K562 (cell line): ENCODE measurements at regions not wholly inside any gene's neighbourhood (a gene's known extent, or its start where the extent isn't known, plus 50 kb on each side); places are given as distances from the start of the nearest gene placed in this dataset.

ENCODE experiments used
- ATAC-seq: fragments of 200-7000 bp; cut with Tn5 transposase; 3 replicates; pipeline ENCODE4 v1.9.1; 2020; ENCODE audit warnings: moderate library complexity
- BruUV-seq: library from RNA; stranded (reverse); fragments of 400-500 nt; replicated peaks from 2 replicates; lab custom pipeline; 2021; lab: Mats Ljungman, UMichigan
- CTCF ChIA-PET: fragments of 300-600 bp; formaldehyde crosslinking; extraction: SDS; loops from one replicate; lab custom pipeline; 2021; ENCODE audit warnings: low intra/inter-chr PET ratio; lab: Yijun Ruan, JAX
- POLR2A ChIA-PET: fragments of 300-600, 350-650 bp; sonication (Branson Sonifier 250); formaldehyde crosslinking; extraction: SDS; loops from one replicate; lab custom pipeline; 2021; ENCODE audit warnings: antibody characterized with exemption, inconsistent platforms; lab: Yijun Ruan, JAX
- DNase-seq, 4 experiments: peaks; one replicate each; pipeline versions ENCODE4 v3.0.0 to v3.0.0-alpha.2; 2011 to 2018; ENCODE audit warnings: low spot score in 3 of 4, mixed read lengths in 3 of 4; ENCODE audit errors: extremely low read depth in 1 of 4
- FAIRE-seq: peaks from 2 replicates; lab custom pipeline; 2011; peaks lifted over from hg19 to GRCh38; lab: Jason Lieb, UNC
- H2AFZ ChIP-seq: 2 replicates; pipeline ENCODE4 v1.6.0; 2011; ENCODE audit warnings: low read depth, low read length, control low read depth, inconsistent platforms
- H3K27ac ChIP-seq: fragments of 200-600 bp; 3 replicates; pipeline ENCODE4 v1.8.0; 2011; ENCODE audit warnings: low read depth, mild to moderate bottlenecking, control low read depth, inconsistent platforms, low read length, moderate library complexity, mixed read lengths; ENCODE audit errors: extremely low read depth
- H3K27me3 ChIP-seq, 2 experiments: fragments of 300-600 bp in 1 of 2; 2 replicates in 1 of 2; 3 replicates in 1 of 2; pipeline versions ENCODE4 v1.6.0 to v1.8.0; 2011; ENCODE audit warnings: inconsistent platforms in 2 of 2, low read length in 2 of 2, mild to moderate bottlenecking in 1 of 2, mixed read lengths in 1 of 2, moderate library complexity in 1 of 2; ENCODE audit not compliant: control insufficient read depth in 2 of 2, insufficient read depth in 2 of 2
- H3K36me3 ChIP-seq: fragments of 300-600 bp; 3 replicates; pipeline ENCODE4 v1.8.0; 2011; ENCODE audit warnings: mild to moderate bottlenecking, low read length, inconsistent platforms; ENCODE audit not compliant: control insufficient read depth, insufficient read depth
- H3K4me1 ChIP-seq, 2 experiments: fragments of 200-600 bp in 1 of 2; replicated peaks in 1 of 2; 2 replicates in 1 of 2; 3 replicates in 1 of 2; pipeline versions ENCODE4 v1.5.1 to v1.8.0; 2011; ENCODE audit warnings: inconsistent platforms in 2 of 2, low read length in 2 of 2, mild to moderate bottlenecking in 1 of 2, mixed read lengths in 1 of 2, moderate library complexity in 1 of 2; ENCODE audit not compliant: control insufficient read depth in 2 of 2, insufficient read depth in 2 of 2
- H3K4me2 ChIP-seq: 2 replicates; pipeline ENCODE4 v1.6.1; 2011; ENCODE audit warnings: low read length, control low read depth, inconsistent platforms, mixed read lengths; ENCODE audit not compliant: insufficient read depth
- H3K4me3 ChIP-seq: fragments of 200-600 bp; sonication (generic), shearing (Covaris generic); 2 replicates; pipeline ENCODE4 v1.5.1; 2016; ENCODE audit warnings: control low read depth, inconsistent platforms
- H3K79me2 ChIP-seq: fragments of 200-600 bp; 3 replicates; pipeline ENCODE4 v1.8.0; 2011; ENCODE audit warnings: low read length, inconsistent platforms; ENCODE audit not compliant: control insufficient read depth, insufficient read depth
- H3K9ac ChIP-seq, 2 experiments: 2 replicates each; pipeline versions ENCODE4 v1.6.0 to v1.6.1; 2011; ENCODE audit warnings: low read depth in 2 of 2, low read length in 2 of 2, control low read depth in 1 of 2, inconsistent platforms in 1 of 2, mild to moderate bottlenecking in 1 of 2, mixed read lengths in 1 of 2; ENCODE audit not compliant: insufficient read depth in 1 of 2
- H3K9me1 ChIP-seq: one replicate; pipeline ENCODE4 v1.6.0; 2011; ENCODE audit warnings: inconsistent platforms, mild to moderate bottlenecking, low read length, moderate library complexity; ENCODE audit not compliant: control insufficient read depth, insufficient read depth
- H3K9me3 ChIP-seq: replicated peaks from 2 replicates; pipeline ENCODE4 v1.5.1; 2011; ENCODE audit warnings: low read depth, low read length, inconsistent platforms; ENCODE audit not compliant: control insufficient read depth, insufficient read depth
- H4K20me1 ChIP-seq: replicated peaks from 2 replicates; pipeline ENCODE4 v1.6.1; 2011; ENCODE audit warnings: low read length, inconsistent platforms, mixed read lengths; ENCODE audit not compliant: control insufficient read depth, insufficient read depth
- AFF1 ChIP-seq, 2 experiments: fragments of 450-650 bp; IDR thresholded peaks; 2 replicates each; pipeline ENCODE4 v1.6.1; 2018; ENCODE audit warnings: mild to moderate bottlenecking in 2 of 2, low read depth in 1 of 2; ENCODE audit not compliant: partially characterized antibody in 2 of 2
- DMBX1 ChIP-seq: fragments of 250-450 bp; sonication (Bioruptor Pico); IDR thresholded peaks from 2 replicates; pipeline ENCODE4 v1.8.0; 2022; ENCODE audit warnings: inconsistent platforms, mild to moderate bottlenecking, moderate library complexity, borderline replicate concordance
- IRF1 ChIP-seq: sonication (generic); formaldehyde crosslinking; IDR thresholded peaks from 2 replicates; pipeline ENCODE4 v1.8.0; 2022; ENCODE audit warnings: missing genetic modification reagents, mild to moderate bottlenecking, borderline replicate concordance
- KAT7 ChIP-seq: sonication (generic); formaldehyde crosslinking; IDR thresholded peaks from 2 replicates; pipeline ENCODE4 v1.8.0; 2022; ENCODE audit warnings: missing genetic modification reagents, mild to moderate bottlenecking, borderline replicate concordance
- KDM2B ChIP-seq: fragments of 250-450 bp; sonication (Bioruptor Pico); IDR thresholded peaks from 2 replicates; pipeline ENCODE4 v1.8.0; 2021; ENCODE audit warnings: mild to moderate bottlenecking, moderate library complexity
- NCOA6 ChIP-seq: fragments of 450-650 bp; IDR thresholded peaks from 2 replicates; pipeline ENCODE4 v1.6.1; 2017; ENCODE audit warnings: mild to moderate bottlenecking
- NR3C1 ChIP-seq: sonication (generic); formaldehyde crosslinking; IDR thresholded peaks from 2 replicates; pipeline ENCODE4 v1.8.1; 2022; ENCODE audit warnings: missing genetic modification reagents
- POLR2H ChIP-seq: IDR thresholded peaks from 2 replicates; pipeline ENCODE4 v1.6.1; 2016; ENCODE audit warnings: missing genetic modification characterization, low read depth, mild to moderate bottlenecking, control low read depth, missing compliant biosample characterization, moderate library complexity
- PTRF ChIP-seq: fragments of 450-650 bp; IDR thresholded peaks from 2 replicates; pipeline ENCODE4 v1.6.1; 2016; ENCODE audit warnings: mild to moderate bottlenecking, missing genetic modification characterization, missing compliant biosample characterization
- RB1 ChIP-seq: fragments of 450-650 bp; IDR thresholded peaks from 2 replicates; pipeline ENCODE4 v1.6.1; 2017; ENCODE audit warnings: low read depth, mild to moderate bottlenecking
- SPI1 ChIP-seq: IDR thresholded peaks from 2 replicates; pipeline ENCODE4 v1.6.1; 2011; ENCODE audit warnings: low read depth, low read length, control low read depth, borderline replicate concordance
- STAG1 ChIP-seq: sonication (generic); formaldehyde crosslinking; IDR thresholded peaks from 2 replicates; pipeline ENCODE4 v1.5.0; 2020; ENCODE audit warnings: missing genetic modification reagents, borderline replicate concordance
- ZNF347 ChIP-seq: fragments of 450-650 bp; formaldehyde crosslinking; IDR thresholded peaks from 2 replicates; pipeline ENCODE4 v1.4.0; 2020; ENCODE audit warnings: low read depth, mild to moderate bottlenecking, moderate library complexity
- WGBS: fragments of 100-300 bp; shearing (Covaris generic); methylation state at CpG from one replicate; pipeline ENCODE4 v1.1.6; 2016; ENCODE audit warnings: low coverage, mixed read lengths; ENCODE audit not compliant: insufficient coverage; ENCODE audit errors: missing lambda C conversion rate; 5-methylcytosine and 5-hydroxymethylcytosine counted together
- in situ Hi-C: fragments of 300-500 bp; cut with MboI; formaldehyde crosslinking; loops from 4 replicates; pipeline ENCODE4 v1.15.0; 2018; ENCODE audit warnings: inconsistent platforms, mixed read lengths
- intact Hi-C: fragments of 100-400 bp; cut with micrococcal nuclease; formaldehyde crosslinking; loops from 2 replicates; pipeline ENCODE4 v1.14.2; 2022
- TF ChIP-seq, protein P1 (sequence below), 3 experiments: IDR thresholded peaks in 2 of 3; conservative IDR thresholded peaks in 1 of 3; 2 replicates each; pipeline ENCODE4 v1.5.1; 2011 to 2012; ENCODE audit warnings: low read length in 3 of 3, mild to moderate bottlenecking in 3 of 3, control low read depth in 2 of 3, improper control_type of control experiment in 1 of 3, inconsistent platforms in 1 of 3, low read depth in 1 of 3, mixed read lengths in 1 of 3, moderate library complexity in 1 of 3; ENCODE audit not compliant: insufficient read depth in 2 of 3

GRCh38 chr2:111667542-111668273 lies 216.3 kb downstream of the ANAPC1 start:
- Histone ChIP-seq H3K9me3 (no peaks in the 10 kb centered on the region; the same call in 1 of the 2 replicates), H3K27me3 (no peaks in the 10 kb centered on the region), H4K20me1 (no peaks in the 10 kb centered on the region), H3K9ac (no peak overlapping the region), H3K4me1 (peaks cover 7 to 16% of the 10 kb centered on the region in 2 experiments; a peak in 4 of 5 replicates), H3K27ac (no peak overlapping the region), H3K4me3 (no peak overlapping the region), H3K79me2 (no peaks in the 10 kb centered on the region), H3K4me2 (no peak overlapping the region), H3K9me1 (no peaks in the 10 kb centered on the region), H3K36me3 (no peaks in the 10 kb centered on the region; the same call in 2 of the 3 replicates), H2AFZ (no peak overlapping the region)
- 23% methylated on average over 3 of the region's 3 CpGs for WGBS
- in situ Hi-C loops, result no loop called here
- no TSS peak for BruUV-seq
- intact Hi-C loops, result loop anchor here (2.0 to 5.0 kb wide), 3 partner anchors 31 to 550 kb away; no protein-coding TSS in a partner anchor
- ChIA-PET CTCF (no interaction called here), POLR2A (interaction anchor here (1.6 kb wide), 1 partner anchor 11 kb away, joined by 7 read pairs; no protein-coding TSS in a partner anchor)
- DNase-seq, result peak in 1 of 4 experiments; percentile 37
- FAIRE-seq, result peak; percentile 11
- ATAC-seq, result peak; percentile 77
- TF ChIP-seq KAT7 (CRISPR knock-in tag), result no peak
- TF ChIP-seq SPI1, result no peak
- TF ChIP-seq IRF1 (CRISPR knock-in tag), result no peak
- no peak for TF ChIP-seq NCOA6
- peak; percentile 71; the same call in 1 of the 2 replicates for TF ChIP-seq STAG1 (CRISPR knock-in tag)
- TF ChIP-seq DMBX1 (CRISPR knock-in tag), result no peak
- TF ChIP-seq KDM2B (CRISPR knock-in tag), result no peak
- no peak for TF ChIP-seq AFF1 (IDR thresholded peaks at IDR 0.05; ENCODE audit: low read depth in 1 of 2, partially characterized antibody in 2 of 2)
- TF ChIP-seq NR3C1, result no peak
- TF ChIP-seq POLR2H (tag), result no peak
- TF ChIP-seq, protein P1, sequence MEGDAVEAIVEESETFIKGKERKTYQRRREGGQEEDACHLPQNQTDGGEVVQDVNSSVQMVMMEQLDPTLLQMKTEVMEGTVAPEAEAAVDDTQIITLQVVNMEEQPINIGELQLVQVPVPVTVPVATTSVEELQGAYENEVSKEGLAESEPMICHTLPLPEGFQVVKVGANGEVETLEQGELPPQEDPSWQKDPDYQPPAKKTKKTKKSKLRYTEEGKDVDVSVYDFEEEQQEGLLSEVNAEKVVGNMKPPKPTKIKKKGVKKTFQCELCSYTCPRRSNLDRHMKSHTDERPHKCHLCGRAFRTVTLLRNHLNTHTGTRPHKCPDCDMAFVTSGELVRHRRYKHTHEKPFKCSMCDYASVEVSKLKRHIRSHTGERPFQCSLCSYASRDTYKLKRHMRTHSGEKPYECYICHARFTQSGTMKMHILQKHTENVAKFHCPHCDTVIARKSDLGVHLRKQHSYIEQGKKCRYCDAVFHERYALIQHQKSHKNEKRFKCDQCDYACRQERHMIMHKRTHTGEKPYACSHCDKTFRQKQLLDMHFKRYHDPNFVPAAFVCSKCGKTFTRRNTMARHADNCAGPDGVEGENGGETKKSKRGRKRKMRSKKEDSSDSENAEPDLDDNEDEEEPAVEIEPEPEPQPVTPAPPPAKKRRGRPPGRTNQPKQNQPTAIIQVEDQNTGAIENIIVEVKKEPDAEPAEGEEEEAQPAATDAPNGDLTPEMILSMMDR (IDR thresholded peaks at IDR 0.05 in 2 of 3, conservative IDR thresholded peaks at IDR 0.05 in 1 of 3; ENCODE audit: insufficient read depth in 2 of 3, low read depth in 1 of 3, low read length in 3 of 3), result peak; percentile 31 to 70 (median 41); a peak in 3 of 6 replicates
- TF ChIP-seq PTRF, result no peak
- TF ChIP-seq RB1, result peak; percentile 40; the same call in 1 of the 2 replicates
- no peak for TF ChIP-seq ZNF347
